ENCODE measurements at regions not wholly inside any gene's neighbourhood (a gene's known extent, or its start where the extent isn't known, plus 50 kb on each side); places are given as distances from the start of the nearest gene placed in this dataset.
A peak's percentile ranks its signal among the peaks of the same experiment; 100 is the strongest.
"Not testable (repeated sequence)": the region's sequence is repeated elsewhere in the genome, so short reads cannot be mapped to it uniquely, and the experiment has no call there.

DNA sequence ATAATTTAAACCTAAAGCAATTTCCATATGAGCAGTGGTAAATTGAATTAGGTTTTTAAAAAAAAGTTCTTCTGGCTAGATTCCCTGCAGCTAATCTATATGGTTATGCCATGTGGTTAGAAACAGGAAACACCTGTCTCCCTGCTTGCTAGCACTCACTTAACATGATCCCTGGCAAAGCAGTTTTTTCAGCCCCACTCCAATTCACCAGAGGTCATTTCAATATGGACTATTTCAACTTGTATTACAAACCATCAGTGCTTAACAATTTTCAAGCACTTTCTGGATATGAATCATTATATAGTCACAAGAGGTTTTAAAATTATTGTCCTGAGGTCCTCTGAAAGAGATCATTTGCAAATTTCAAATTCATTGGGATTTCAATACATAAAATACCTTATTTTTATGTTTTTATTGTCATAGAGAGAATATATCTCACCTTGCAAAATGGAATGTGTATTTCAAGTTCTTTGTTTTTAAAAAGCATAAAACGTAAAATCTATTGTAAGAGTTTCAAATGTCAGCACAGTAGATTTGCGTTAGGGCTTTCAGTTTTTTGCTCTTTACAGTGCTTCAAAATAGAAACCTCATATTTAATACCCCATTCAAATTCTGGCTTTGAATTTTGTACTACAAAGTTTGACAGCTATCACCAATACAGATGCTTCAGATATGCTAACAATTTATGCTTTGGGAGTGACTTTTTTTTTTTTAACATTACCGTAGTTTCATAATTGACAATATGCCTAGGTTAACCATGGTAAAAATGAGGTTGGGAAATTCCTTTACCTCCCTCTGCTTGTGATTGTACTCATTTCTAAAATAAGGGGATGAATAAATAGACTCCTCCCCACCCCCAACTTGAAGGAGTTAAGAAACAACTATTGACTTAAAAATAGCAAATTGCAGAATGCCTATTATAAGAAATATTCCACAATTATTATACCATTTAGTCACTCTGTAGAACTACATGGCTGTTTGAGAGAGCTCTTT, 117.5 kb upstream of the HGF start:
- no peaks in the 10 kb centered on the region for H3K4me1 ChIP-seq
- no peak for DNase-seq (ENCODE audit: low spot score in 2 of 2)

DNA sequence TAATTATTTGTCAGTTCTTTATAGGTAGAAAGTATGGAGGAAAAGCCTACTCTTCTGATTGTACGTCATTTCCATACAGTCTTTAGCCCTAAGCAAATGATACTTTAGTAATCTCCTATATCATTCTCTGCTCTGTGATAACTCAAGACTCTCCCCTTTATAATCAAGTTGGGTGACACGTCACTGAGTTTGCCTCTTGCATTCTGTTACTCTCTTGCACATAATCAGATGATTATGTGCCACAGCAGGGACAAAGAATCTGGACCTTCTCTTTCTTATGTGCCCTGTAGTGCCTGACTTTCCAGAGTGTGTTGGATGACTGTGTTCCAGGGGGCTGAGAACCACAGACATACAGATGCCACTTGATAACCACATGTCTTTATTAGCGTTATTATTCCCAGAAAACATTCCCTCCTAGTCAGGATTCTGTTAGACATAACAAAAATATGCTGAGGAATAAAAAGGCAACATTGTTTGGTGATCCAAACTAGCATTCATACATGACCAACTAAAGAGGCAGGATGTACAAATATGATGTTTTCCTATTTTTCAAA, 116.4 kb upstream of the HGF start:
- H3K4me1 ChIP-seq, result no peaks in the 10 kb centered on the region
- no peaks in the 10 kb centered on the region for H3K9me3 ChIP-seq
- in situ Hi-C loops (cut with MboI; ENCODE audit: low sequenced_read_pairs), result no loop called here
- no peak overlapping the region for H3K4me3 ChIP-seq
- no peaks in the 10 kb centered on the region; the same call in 1 of the 2 replicates for H3K27me3 ChIP-seq (ENCODE audit: low read depth)
- H3K36me3 ChIP-seq (replicated peaks), result no peaks in the 10 kb centered on the region
- DNase-seq (ENCODE audit: low spot score in 2 of 2), result no peak

More for the DNA sequence above, 117.5 kb upstream of the HGF start:
- in situ Hi-C loops (cut with MboI; ENCODE audit: low sequenced_read_pairs), result no loop called here
- Histone ChIP-seq H3K27me3 (ENCODE audit: low read depth) (no peaks in the 10 kb centered on the region; the same call in 1 of the 2 replicates), H3K9me3 (no peaks in the 10 kb centered on the region), H3K4me3 (no peak overlapping the region), H3K36me3 (replicated peaks) (no peaks in the 10 kb centered on the region)

GRCh38 chr7:81884817-81885216, 115.0 kb upstream of the HGF start:
- H3K4me1 ChIP-seq, result no peaks in the 10 kb centered on the region
- in situ Hi-C loops (cut with MboI; ENCODE audit: low sequenced_read_pairs), result no loop called here
- no peak overlapping the region for H3K4me3 ChIP-seq
- H3K36me3 ChIP-seq (replicated peaks), result no peaks in the 10 kb centered on the region
- H3K9me3 ChIP-seq, result no peaks in the 10 kb centered on the region
- H3K27me3 ChIP-seq (ENCODE audit: low read depth), result no peaks in the 10 kb centered on the region; the same call in 1 of the 2 replicates
- no peak for DNase-seq (ENCODE audit: low spot score in 2 of 2)

GRCh38 chr7:81883801-81884393, 114.0 kb upstream of the HGF start:
- Histone ChIP-seq H3K36me3 (replicated peaks) (no peaks in the 10 kb centered on the region), H3K27me3 (ENCODE audit: low read depth) (no peaks in the 10 kb centered on the region; the same call in 1 of the 2 replicates), H3K4me1 (no peaks in the 10 kb centered on the region), H3K4me3 (no peak overlapping the region), H3K9me3 (no peaks in the 10 kb centered on the region)
- in situ Hi-C loops (cut with MboI; ENCODE audit: low sequenced_read_pairs), result no loop called here
- no peak for DNase-seq (ENCODE audit: low spot score in 2 of 2)

DNA sequence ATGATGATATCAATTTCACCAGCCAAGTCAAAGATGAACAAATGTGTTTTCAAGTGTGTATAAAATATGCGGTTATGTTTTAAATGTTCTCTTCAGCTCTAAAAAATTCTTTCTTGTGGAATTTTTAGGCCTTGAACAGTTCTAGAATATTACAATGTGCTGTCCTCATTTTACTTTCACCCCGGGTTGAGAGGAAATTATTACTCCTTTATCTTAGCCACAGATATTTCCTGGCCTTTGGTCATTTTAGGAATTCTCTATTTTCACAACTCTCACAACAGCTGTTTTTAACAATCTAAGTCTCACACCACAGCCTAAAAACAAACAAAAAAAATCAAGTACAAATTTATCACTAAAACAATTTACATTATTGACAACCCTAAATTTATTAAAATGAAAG, 112.2 kb upstream of the HGF start:
- Histone ChIP-seq H3K27me3 (ENCODE audit: low read depth) (no peaks in the 10 kb centered on the region; the same call in 1 of the 2 replicates), H3K9me3 (no peaks in the 10 kb centered on the region), H3K4me1 (no peaks in the 10 kb centered on the region), H3K4me3 (no peak overlapping the region), H3K36me3 (replicated peaks) (no peaks in the 10 kb centered on the region)
- in situ Hi-C loops (cut with MboI; ENCODE audit: low sequenced_read_pairs), result no loop called here
- DNase-seq (ENCODE audit: low spot score in 2 of 2), result no peak

- H3K4me1 ChIP-seq, result no peaks in the 10 kb centered on the region
- no peaks in the 10 kb centered on the region for H3K9me3 ChIP-seq
- no peaks in the 10 kb centered on the region for H3K36me3 ChIP-seq (replicated peaks)
- H3K27me3 ChIP-seq (ENCODE audit: low read depth), result no peaks in the 10 kb centered on the region; the same call in 1 of the 2 replicates
- no peak for DNase-seq (ENCODE audit: low spot score in 2 of 2)
- no peak overlapping the region for H3K4me3 ChIP-seq
- in situ Hi-C loops (cut with MboI; ENCODE audit: low sequenced_read_pairs), result no loop called here
These were observed 108.0 kb upstream of the HGF start for GRCh38 chr7:81877890-81878289.

DNA sequence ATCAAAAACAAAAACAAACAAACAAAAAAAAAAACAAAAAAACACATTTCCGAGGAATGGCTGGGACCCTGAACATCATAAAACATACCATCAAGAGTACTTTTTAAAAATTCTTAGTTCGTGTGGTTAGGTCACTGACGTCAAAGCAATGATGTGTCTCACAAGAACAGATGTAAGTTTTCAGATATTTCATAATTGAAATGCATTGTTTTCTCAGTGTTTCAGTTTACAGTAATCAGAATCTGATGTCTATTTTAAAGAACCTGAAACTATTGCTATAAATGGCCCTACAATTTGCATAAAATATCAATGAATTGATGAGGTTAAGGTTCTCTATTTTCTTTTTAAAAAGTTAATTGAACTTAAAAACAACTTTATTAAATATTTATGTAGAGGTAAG, 103.7 kb upstream of the HGF start:
- H3K36me3 ChIP-seq (replicated peaks), result no peaks in the 10 kb centered on the region
- no peak for DNase-seq (ENCODE audit: low spot score in 2 of 2)
- in situ Hi-C loops (cut with MboI; ENCODE audit: low sequenced_read_pairs), result no loop called here
- H3K4me3 ChIP-seq, result no peak overlapping the region
- no peaks in the 10 kb centered on the region for H3K4me1 ChIP-seq
- H3K9me3 ChIP-seq, result no peaks in the 10 kb centered on the region
- H3K27me3 ChIP-seq (ENCODE audit: low read depth), result no peaks in the 10 kb centered on the region

DNA sequence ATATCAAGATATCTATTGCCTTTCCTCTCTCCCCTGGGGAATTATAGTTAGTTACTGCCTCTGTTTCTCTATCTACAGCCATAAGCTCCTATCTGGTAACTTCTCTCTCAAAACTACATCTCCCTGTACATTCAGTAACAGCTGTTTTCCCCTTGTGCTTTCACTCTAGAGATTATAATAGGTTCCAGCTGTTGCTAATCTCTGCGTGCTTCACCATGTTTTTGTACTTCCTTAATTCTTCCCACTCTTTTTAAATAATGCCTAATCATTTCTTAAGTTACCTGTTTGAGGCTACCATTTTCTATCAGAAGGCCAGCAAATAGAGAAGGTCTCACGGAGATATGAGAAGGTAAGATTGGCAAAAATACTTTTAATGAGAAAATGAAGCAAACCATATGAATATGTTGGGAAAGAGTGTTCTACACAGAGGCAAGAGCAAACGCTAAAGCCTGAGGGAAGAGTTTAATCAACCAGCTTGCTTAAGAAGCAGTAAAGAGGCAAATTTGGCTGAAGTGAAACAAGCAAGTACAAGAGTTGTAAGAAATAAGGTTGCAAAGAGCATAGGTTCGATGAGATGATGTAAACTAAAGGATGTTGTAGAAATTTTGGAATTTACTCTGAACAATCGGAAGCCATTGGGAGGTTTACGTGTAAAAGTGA, 101.9 kb upstream of the HGF start:
- Histone ChIP-seq H3K9me3 (no peaks in the 10 kb centered on the region), H3K4me1 (no peaks in the 10 kb centered on the region), H3K4me3 (no peak overlapping the region), H3K36me3 (replicated peaks) (no peaks in the 10 kb centered on the region), H3K27me3 (ENCODE audit: low read depth) (no peaks in the 10 kb centered on the region)
- in situ Hi-C loops (cut with MboI; ENCODE audit: low sequenced_read_pairs), result no loop called here
- no peak for DNase-seq (ENCODE audit: low spot score in 2 of 2)

GRCh38 chr7:81870608-81871007, 100.8 kb upstream of the HGF start:
- Histone ChIP-seq H3K4me3 (no peak overlapping the region), H3K36me3 (replicated peaks) (no peaks in the 10 kb centered on the region), H3K9me3 (no peaks in the 10 kb centered on the region), H3K4me1 (no peaks in the 10 kb centered on the region), H3K27me3 (ENCODE audit: low read depth) (no peaks in the 10 kb centered on the region)
- DNase-seq (ENCODE audit: low spot score in 2 of 2), result no peak
- in situ Hi-C loops (cut with MboI; ENCODE audit: low sequenced_read_pairs), result no loop called here

- no peaks in the 10 kb centered on the region for H3K4me1 ChIP-seq
- in situ Hi-C loops (cut with MboI; ENCODE audit: low sequenced_read_pairs), result no loop called here
These were observed 99.8 kb upstream of the HGF start for GRCh38 chr7:81869670-81870069.

DNA sequence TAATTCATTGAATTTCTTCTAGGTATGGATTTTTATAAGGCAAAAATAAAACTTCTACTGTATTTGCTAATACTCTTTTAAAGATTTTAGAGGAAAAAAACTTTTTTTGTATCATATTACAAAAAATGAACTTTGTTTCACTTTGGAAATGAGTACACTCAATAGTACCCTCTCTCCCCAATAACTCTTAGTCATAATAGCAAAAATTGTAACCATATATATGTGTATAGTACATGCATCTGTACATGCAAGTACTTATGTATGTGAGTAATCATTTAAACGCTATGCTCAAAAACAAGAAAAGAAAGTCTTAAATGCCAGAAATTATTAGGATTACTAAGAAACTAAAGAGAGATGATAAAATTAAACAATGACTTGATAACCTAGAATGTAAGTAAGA, 95.9 kb upstream of the HGF start:
- no peaks in the 10 kb centered on the region for H3K9me3 ChIP-seq
- H3K36me3 ChIP-seq (replicated peaks), result no peaks in the 10 kb centered on the region
- DNase-seq (ENCODE audit: low spot score in 2 of 2), result no peak
- in situ Hi-C loops (cut with MboI; ENCODE audit: low sequenced_read_pairs), result no loop called here
- H3K27me3 ChIP-seq (ENCODE audit: low read depth), result no peaks in the 10 kb centered on the region
- H3K4me1 ChIP-seq, result no peaks in the 10 kb centered on the region
- no peak overlapping the region for H3K4me3 ChIP-seq

More at GRCh38 chr7:81869670-81870069, 99.8 kb upstream of the HGF start:
- Histone ChIP-seq H3K9me3 (no peaks in the 10 kb centered on the region), H3K27me3 (ENCODE audit: low read depth) (no peaks in the 10 kb centered on the region), H3K4me3 (no peak overlapping the region), H3K36me3 (replicated peaks) (no peaks in the 10 kb centered on the region)
- no peak for DNase-seq (ENCODE audit: low spot score in 2 of 2)

DNA sequence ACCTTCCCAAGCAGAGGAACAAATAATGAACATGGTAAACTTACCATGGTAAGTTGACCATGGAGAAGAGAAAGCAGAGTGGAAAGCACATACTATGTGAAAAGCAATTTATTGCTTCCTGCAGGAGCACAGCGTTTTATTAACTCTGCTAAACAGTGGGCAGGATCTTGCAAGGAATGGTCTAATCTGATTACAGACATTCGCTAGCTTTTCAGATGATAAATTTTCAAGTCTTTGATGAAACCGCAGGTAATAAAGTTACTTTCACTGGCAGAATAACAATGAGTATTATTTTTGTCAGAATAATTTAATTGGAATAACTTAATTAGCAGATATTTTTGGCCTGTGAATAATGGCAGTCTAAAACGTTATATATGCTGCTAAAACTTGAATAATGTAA, 89.6 kb upstream of the HGF start:
- H3K4me1 ChIP-seq, result no peaks in the 10 kb centered on the region
- no peaks in the 10 kb centered on the region for H3K9me3 ChIP-seq
- no peak overlapping the region for H3K4me3 ChIP-seq
- in situ Hi-C loops (cut with MboI; ENCODE audit: low sequenced_read_pairs), result no loop called here
- no peaks in the 10 kb centered on the region for H3K27me3 ChIP-seq (ENCODE audit: low read depth)
- H3K36me3 ChIP-seq (replicated peaks), result no peaks in the 10 kb centered on the region
- DNase-seq (ENCODE audit: low spot score in 2 of 2), result peak in 1 of 2 experiments; percentile 6

GRCh38 chr7:81858820-81859219, 89.0 kb upstream of the HGF start:
- not testable (repeated sequence) for H3K4me1 ChIP-seq

More at GRCh38 chr7:81858820-81859219, 89.0 kb upstream of the HGF start:
- DNase-seq (ENCODE audit: low spot score in 2 of 2); H3K4me3 ChIP-seq; in situ Hi-C loops (cut with MboI; ENCODE audit: low sequenced_read_pairs); H3K27me3 ChIP-seq (ENCODE audit: low read depth); H3K36me3 ChIP-seq (replicated peaks); H3K9me3 ChIP-seq: not testable (repeated sequence)

Data from HAP-1 (cell line).